Erythroblast (primary cell): ENCODE measurements at regions not wholly inside any gene's neighbourhood (a gene's known extent, or its start where the extent isn't known, plus 50 kb on each side); places are given as distances from the start of the nearest gene placed in this dataset.

Experiments
- GATA1 ChIP-seq: IDR thresholded peaks from 2 replicates; pipeline ENCODE4 v1.6.1; 2011; ENCODE audit warnings: low read depth, mild to moderate bottlenecking, control low read depth, low read length, moderate library complexity
- POLR2A ChIP-seq: IDR thresholded peaks from 2 replicates; pipeline ENCODE4 v1.6.1; 2011; ENCODE audit warnings: mild to moderate bottlenecking, low read length

DNA sequence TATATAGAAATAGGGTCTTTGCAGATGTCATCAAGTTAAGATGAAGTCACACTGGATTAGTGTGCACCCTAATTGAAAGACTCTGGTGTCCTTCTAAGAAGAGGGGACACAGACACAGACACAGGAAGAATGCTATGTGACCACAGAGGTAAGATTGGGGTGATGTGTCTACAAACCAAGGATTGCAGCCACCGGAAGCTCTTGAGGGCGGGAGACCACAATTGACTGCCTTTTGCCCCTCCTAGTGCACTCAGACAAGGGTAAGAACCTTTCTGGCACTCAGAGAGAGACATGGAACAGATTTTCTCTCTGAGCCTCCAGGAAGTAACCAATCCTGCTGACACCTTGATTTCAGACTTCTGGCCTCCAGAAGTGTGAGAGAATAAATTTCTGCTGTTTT is 51.2 kb upstream of the ARAP3 start:
- TF ChIP-seq POLR2A (no peak), GATA1 (no peak)
